ENCODE measurements at regions not wholly inside any gene's neighbourhood (a gene's known extent, or its start where the extent isn't known, plus 50 kb on each side); places are given as distances from the start of the nearest gene placed in this dataset.
A peak's percentile ranks its signal among the peaks of the same experiment; 100 is the strongest.

DNA sequence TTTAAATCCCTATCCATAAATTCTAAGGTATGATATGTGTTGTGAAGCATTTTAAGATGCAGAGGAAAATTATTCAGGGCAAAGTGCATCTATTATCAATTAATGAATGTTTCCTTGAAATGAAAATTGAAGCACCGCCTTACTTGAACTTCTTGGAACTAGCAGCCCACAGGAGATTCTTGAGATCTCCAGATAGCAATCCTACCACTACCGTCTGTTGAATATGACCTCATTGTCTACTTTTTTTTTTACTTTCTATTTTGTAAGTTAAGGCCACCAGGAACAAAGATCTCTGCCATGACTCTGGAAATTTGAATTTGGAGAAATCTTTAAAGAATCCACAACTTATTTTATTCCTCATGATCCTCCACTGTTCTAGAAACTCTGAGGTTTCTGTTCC lies 808.7 kb downstream of the KCNA4 start:
- DNase-seq (ENCODE audit: extremely low read depth, low read depth) = no peak
- H3K4me3 ChIP-seq (replicated peaks; ENCODE audit: low read depth, low read length) = no peak overlapping the region
- TF ChIP-seq, protein P1, sequence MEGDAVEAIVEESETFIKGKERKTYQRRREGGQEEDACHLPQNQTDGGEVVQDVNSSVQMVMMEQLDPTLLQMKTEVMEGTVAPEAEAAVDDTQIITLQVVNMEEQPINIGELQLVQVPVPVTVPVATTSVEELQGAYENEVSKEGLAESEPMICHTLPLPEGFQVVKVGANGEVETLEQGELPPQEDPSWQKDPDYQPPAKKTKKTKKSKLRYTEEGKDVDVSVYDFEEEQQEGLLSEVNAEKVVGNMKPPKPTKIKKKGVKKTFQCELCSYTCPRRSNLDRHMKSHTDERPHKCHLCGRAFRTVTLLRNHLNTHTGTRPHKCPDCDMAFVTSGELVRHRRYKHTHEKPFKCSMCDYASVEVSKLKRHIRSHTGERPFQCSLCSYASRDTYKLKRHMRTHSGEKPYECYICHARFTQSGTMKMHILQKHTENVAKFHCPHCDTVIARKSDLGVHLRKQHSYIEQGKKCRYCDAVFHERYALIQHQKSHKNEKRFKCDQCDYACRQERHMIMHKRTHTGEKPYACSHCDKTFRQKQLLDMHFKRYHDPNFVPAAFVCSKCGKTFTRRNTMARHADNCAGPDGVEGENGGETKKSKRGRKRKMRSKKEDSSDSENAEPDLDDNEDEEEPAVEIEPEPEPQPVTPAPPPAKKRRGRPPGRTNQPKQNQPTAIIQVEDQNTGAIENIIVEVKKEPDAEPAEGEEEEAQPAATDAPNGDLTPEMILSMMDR (IDR thresholded peaks at IDR 0.05; ENCODE audit: low read depth, low read length, missing control alignments) = no peak

GRCh38 chr11:29200791-29201562 lies 815.9 kb downstream of the KCNA4 start:
- DNase-seq (ENCODE audit: extremely low read depth, low read depth) = no peak
- TF ChIP-seq, protein P1 (IDR thresholded peaks at IDR 0.05; ENCODE audit: low read depth, low read length, missing control alignments) = no peak
- H3K4me3 ChIP-seq (replicated peaks; ENCODE audit: low read depth, low read length) = no peak overlapping the region

- H3K4me3 ChIP-seq (replicated peaks; ENCODE audit: low read depth, low read length) = no peak overlapping the region
- DNase-seq (ENCODE audit: extremely low read depth, low read depth) = no peak
- TF ChIP-seq, protein P1 (IDR thresholded peaks at IDR 0.05; ENCODE audit: low read depth, low read length, missing control alignments) = no peak
Measured at GRCh38 chr11:29190313-29190712, 826.5 kb downstream of the KCNA4 start.

DNA sequence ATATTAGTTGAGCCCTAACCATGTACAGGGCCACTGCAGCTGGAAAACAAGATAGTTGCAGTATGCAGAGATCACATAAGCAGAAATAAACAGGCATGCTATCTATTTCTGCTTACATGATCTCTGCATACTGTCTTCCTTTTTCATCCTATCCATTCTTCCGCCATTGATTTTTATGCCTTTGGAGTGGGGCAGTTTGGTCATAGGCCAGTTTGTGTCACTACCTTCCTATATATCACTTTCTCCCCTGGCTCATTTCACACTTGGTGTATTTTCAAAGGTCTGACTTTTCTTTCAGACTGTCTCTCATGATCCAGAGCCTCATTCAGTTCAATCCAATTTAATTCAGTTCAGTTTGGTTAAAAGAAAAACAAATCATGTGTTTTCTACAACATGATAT lies 829.6 kb downstream of the KCNA4 start:
- DNase-seq (ENCODE audit: extremely low read depth, low read depth) = no peak
- no peak overlapping the region for H3K4me3 ChIP-seq (replicated peaks; ENCODE audit: low read depth, low read length)
- TF ChIP-seq, protein P1 (IDR thresholded peaks at IDR 0.05; ENCODE audit: low read depth, low read length, missing control alignments) = no peak

DNA sequence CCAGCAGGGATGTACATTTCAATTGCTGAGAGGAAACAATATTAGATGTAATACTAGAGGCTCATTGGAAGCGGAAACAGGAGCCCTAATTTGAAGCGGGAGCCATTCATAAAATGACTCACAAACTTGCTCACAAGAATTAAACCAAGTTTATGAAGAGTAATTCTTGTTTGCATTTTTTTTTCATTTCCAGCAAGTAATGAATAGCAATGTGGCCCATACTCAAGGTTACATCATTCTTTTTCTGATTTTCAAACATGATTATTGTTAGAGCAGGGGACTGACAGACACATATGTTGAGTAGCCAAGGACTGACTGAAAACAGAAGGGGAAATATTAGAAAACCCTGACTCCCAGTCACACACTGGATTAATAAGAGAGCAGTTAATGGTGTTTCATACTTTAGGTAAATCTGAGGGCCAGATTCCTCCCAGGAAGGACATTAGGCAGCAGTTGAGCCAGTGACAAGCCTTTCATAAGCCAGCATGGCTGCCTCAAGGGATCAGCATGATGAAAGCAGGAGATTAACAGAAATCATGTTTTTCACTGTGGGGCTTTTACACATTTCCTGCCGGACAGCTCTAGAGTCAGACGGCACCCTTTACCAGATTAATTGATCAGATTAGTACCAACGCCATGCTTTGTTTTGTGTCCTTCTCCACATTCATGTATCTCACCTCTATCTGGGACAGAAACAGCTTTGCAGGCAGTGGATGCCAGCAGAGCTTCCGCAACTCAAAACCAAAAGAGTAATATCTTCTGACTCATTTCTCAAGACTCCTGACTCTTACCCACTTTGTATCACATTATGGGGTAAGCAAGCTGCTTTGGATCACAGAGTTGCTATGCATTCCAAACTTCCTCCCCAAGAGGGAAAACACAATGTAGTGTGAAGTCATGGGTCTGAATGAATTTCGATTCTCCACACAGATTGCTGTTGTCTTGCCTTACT lies 831.6 kb downstream of the KCNA4 start:
- DNase-seq (ENCODE audit: extremely low read depth, low read depth) = peak; percentile 36
- no peak overlapping the region for H3K4me3 ChIP-seq (replicated peaks; ENCODE audit: low read depth, low read length)
- TF ChIP-seq, protein P1 (IDR thresholded peaks at IDR 0.05; ENCODE audit: low read depth, low read length, missing control alignments) = no peak

- TF ChIP-seq, protein P1 (IDR thresholded peaks at IDR 0.05; ENCODE audit: low read depth, low read length, missing control alignments) = no peak
- no peak overlapping the region for H3K4me3 ChIP-seq (replicated peaks; ENCODE audit: low read depth, low read length)
- no peak for DNase-seq (ENCODE audit: extremely low read depth, low read depth)
Measured at GRCh38 chr11:29183301-29183700, 833.5 kb downstream of the KCNA4 start.
